Natural killer cell (primary cell): ENCODE measurements at regions not wholly inside any gene's neighbourhood (a gene's known extent, or its start where the extent isn't known, plus 50 kb on each side); places are given as distances from the start of the nearest gene placed in this dataset.

Source experiments
- ATAC-seq, 3 donors: fragments of 150-1000 bp in 2 of 3; fragments of 200-7000 bp in 1 of 3; cut with Tn5 transposase; 1 replicate in 1 of 3; 2 replicates in 2 of 3; pipeline ENCODE4 v1.10.0; 2021; ENCODE audit warnings: mild to moderate bottlenecking in 2 of 3, moderate library complexity in 2 of 3
- DNase-seq, 2 donors: peaks; one replicate each; pipeline versions ENCODE4 v3.0.0 to v3.0.0-alpha.2; 2013 to 2021; ENCODE audit warnings: mixed read lengths in 1 of 2
- H3K27ac ChIP-seq: one replicate; pipeline ENCODE4 v1.5.1; 2013; ENCODE audit warnings: mild to moderate bottlenecking, low read length
- H3K27me3 ChIP-seq: one replicate; pipeline ENCODE4 v1.6.1; 2013; ENCODE audit warnings: low read length; ENCODE audit not compliant: control insufficient read depth, insufficient read depth
- H3K36me3 ChIP-seq: one replicate; pipeline ENCODE4 v1.6.1; 2013; ENCODE audit warnings: low read length; ENCODE audit not compliant: control insufficient read depth, insufficient read depth
- H3K4me1 ChIP-seq: one replicate; pipeline ENCODE4 v1.6.1; 2013; ENCODE audit warnings: low read length; ENCODE audit not compliant: control insufficient read depth, insufficient read depth
- H3K4me3 ChIP-seq: one replicate; pipeline ENCODE4 v1.5.1; 2013; ENCODE audit warnings: low read length
- H3K9me3 ChIP-seq: one replicate; pipeline ENCODE4 v1.6.1; 2013; ENCODE audit warnings: low read length; ENCODE audit not compliant: control insufficient read depth, insufficient read depth
- H3K27ac Mint-ChIP-seq, 2 donors: one replicate each; pipeline ENCODE4 v1.8.0; 2022; ENCODE audit warnings: mild to moderate bottlenecking in 2 of 2, mixed read lengths in 2 of 2, moderate library complexity in 1 of 2
- H3K27me3 Mint-ChIP-seq, 2 donors: one replicate each; pipeline ENCODE4 v1.8.0; 2022; ENCODE audit warnings: low read depth in 2 of 2, mixed read lengths in 2 of 2
- H3K36me3 Mint-ChIP-seq: one replicate; pipeline ENCODE4 v1.8.0; 2022; ENCODE audit warnings: mixed read lengths
- H3K4me1 Mint-ChIP-seq, 2 donors: one replicate each; pipeline ENCODE4 v1.8.0; 2022; ENCODE audit warnings: mixed read lengths in 2 of 2
- H3K4me3 Mint-ChIP-seq: one replicate; pipeline ENCODE4 v1.8.0; 2022; ENCODE audit warnings: mild to moderate bottlenecking, moderate library complexity, mixed read lengths
- H3K9me3 Mint-ChIP-seq, 2 donors: one replicate each; pipeline ENCODE4 v1.8.0; 2022; ENCODE audit warnings: mixed read lengths in 2 of 2
- WGBS: methylation state at CpG from one replicate; pipeline ENCODE4 v1.1.7; 2013; ENCODE audit warnings: missing lambda C conversion rate; ENCODE audit not compliant: insufficient coverage; 5-methylcytosine and 5-hydroxymethylcytosine counted together
- intact Hi-C: fragments of 100-400 bp; cut with micrococcal nuclease; formaldehyde crosslinking; loops from one replicate; pipeline ENCODE4 v1.14.2; 2022
- TF ChIP-seq, protein P1 (sequence below): fragments of 200-600 bp; IDR thresholded peaks from one replicate; pipeline ENCODE4 v1.8.0; 2022; ENCODE audit warnings: antibody characterized with exemption

DNA sequence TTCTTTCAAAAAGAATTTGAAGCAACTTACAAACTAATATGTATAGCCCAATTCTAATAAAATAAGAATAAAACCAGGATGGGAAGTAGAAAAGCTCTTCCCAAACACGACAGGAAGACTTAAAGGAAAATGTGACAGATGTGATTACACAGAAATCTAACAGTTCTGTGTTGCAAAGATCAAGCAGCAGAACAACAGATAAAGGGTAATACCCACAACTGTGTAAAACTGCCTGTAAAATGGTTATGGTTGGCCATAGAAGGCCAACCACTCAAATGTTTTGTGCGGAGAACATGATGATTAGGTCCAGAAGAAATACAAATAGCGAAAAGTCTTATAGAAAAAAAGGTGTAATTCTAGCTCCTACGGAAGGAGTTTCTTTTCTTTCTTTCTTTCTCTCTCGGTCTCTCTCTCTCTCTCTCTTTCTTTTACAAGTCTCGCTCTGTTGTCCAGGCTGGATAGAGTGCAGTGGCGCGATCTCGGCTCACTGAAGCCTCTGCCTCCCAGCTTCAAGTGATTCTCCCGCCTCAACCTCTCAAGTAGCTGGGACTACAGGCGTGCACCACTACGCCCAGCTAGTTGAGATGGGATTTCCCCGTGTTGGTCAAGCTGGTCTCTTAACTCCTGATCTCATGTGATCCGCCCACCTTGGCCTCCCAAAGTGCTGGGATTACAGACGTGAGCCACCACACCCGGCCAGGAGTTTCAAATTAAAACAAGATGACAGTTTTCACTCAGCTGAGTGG lies 128.5 kb downstream of the QRSL1 start:
- Histone ChIP-seq H3K4me3 (no peak overlapping the region), H3K27ac (no peak overlapping the region), H3K9me3 (no peaks in the 10 kb centered on the region), H3K36me3 (no peaks in the 10 kb centered on the region), H3K4me1 (no peaks in the 10 kb centered on the region), H3K27me3 (no peaks in the 10 kb centered on the region)
- ATAC-seq (no peak), DNase-seq (no peak)
- Mint-ChIP-seq H3K4me3 (no peak overlapping the region), H3K27me3 (peaks cover 3 to 8% of the 10 kb centered on the region in 2 donors), H3K27ac (no peak overlapping the region), H3K4me1 (no peaks in the 10 kb centered on the region), H3K9me3 (no peaks in the 10 kb centered on the region), H3K36me3 (no peaks in the 10 kb centered on the region)
- intact Hi-C loops: no loop called here
- TF ChIP-seq, protein P1, sequence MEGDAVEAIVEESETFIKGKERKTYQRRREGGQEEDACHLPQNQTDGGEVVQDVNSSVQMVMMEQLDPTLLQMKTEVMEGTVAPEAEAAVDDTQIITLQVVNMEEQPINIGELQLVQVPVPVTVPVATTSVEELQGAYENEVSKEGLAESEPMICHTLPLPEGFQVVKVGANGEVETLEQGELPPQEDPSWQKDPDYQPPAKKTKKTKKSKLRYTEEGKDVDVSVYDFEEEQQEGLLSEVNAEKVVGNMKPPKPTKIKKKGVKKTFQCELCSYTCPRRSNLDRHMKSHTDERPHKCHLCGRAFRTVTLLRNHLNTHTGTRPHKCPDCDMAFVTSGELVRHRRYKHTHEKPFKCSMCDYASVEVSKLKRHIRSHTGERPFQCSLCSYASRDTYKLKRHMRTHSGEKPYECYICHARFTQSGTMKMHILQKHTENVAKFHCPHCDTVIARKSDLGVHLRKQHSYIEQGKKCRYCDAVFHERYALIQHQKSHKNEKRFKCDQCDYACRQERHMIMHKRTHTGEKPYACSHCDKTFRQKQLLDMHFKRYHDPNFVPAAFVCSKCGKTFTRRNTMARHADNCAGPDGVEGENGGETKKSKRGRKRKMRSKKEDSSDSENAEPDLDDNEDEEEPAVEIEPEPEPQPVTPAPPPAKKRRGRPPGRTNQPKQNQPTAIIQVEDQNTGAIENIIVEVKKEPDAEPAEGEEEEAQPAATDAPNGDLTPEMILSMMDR: no peak
- 91% methylated on average over 16 of the region's 16 CpGs for WGBS

DNA sequence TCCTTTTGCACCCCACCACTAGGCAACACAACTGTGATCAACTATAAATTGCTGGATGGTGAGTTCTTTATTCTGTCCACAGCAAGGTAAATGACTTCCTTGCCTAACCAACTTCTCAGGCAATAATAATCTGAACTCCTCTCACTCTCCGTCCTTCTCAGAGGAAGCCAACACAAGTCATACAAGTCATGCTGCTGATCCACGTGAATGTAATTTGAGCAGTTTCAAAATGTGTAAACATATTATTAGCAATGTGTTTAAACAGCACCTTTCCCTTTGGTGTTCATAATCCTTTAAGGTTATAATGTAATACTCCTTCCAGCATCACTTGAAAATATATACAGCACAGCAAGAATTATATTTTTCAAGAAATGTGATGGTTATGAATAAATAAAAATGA lies 127.9 kb downstream of the QRSL1 start:
- no peak overlapping the region for H3K4me3 ChIP-seq
- Mint-ChIP-seq H3K9me3 (no peaks in the 10 kb centered on the region), H3K4me3 (no peak overlapping the region), H3K27ac (no peak overlapping the region), H3K27me3 (peaks cover 3 to 8% of the 10 kb centered on the region in 2 donors), H3K4me1 (no peaks in the 10 kb centered on the region), H3K36me3 (no peaks in the 10 kb centered on the region)
- H3K27me3 ChIP-seq: no peaks in the 10 kb centered on the region
- no peak overlapping the region for H3K27ac ChIP-seq
- TF ChIP-seq, protein P1: no peak
- H3K9me3 ChIP-seq: no peaks in the 10 kb centered on the region
- DNase-seq: no peak
- WGBS: 64% methylated on average over 1 of the region's 2 CpGs
- no peak for ATAC-seq
- no peaks in the 10 kb centered on the region for H3K4me1 ChIP-seq
- no peaks in the 10 kb centered on the region for H3K36me3 ChIP-seq
- intact Hi-C loops: no loop called here

DNA sequence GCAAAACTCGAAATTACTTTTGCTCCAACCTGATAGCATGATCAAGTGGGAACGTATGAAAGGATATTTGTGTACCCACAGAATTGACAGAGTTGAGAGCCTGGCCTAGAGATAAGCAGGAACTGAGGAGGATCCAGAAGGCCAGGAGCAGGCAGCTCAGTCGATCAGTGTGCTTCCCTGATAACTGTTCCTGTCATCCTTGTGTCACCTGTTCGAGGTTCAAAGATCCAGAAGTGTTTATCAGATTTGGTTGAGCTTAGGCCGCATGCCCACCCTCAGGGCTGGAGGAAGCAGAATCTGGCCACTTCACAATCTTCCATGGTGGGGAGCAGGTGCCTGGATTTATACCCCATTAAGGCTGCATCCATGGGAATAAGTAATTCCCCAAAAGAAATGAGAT lies 124.8 kb downstream of the QRSL1 start:
- Histone ChIP-seq H3K27ac (no peak overlapping the region), H3K9me3 (no peaks in the 10 kb centered on the region), H3K4me1 (no peaks in the 10 kb centered on the region), H3K36me3 (no peaks in the 10 kb centered on the region), H3K4me3 (no peak overlapping the region), H3K27me3 (no peaks in the 10 kb centered on the region)
- WGBS: 86% methylated on average over 5 of the region's 5 CpGs
- ATAC-seq (no peak), DNase-seq (no peak)
- intact Hi-C loops: no loop called here
- no peaks in the 10 kb centered on the region for H3K36me3 Mint-ChIP-seq
- no peaks in the 10 kb centered on the region for H3K9me3 Mint-ChIP-seq
- H3K27ac Mint-ChIP-seq: no peak overlapping the region
- H3K27me3 Mint-ChIP-seq: peaks cover 0 to 8% of the 10 kb centered on the region in 2 donors
- TF ChIP-seq, protein P1: no peak
- H3K4me1 Mint-ChIP-seq: no peaks in the 10 kb centered on the region
- H3K4me3 Mint-ChIP-seq: no peak overlapping the region

DNA sequence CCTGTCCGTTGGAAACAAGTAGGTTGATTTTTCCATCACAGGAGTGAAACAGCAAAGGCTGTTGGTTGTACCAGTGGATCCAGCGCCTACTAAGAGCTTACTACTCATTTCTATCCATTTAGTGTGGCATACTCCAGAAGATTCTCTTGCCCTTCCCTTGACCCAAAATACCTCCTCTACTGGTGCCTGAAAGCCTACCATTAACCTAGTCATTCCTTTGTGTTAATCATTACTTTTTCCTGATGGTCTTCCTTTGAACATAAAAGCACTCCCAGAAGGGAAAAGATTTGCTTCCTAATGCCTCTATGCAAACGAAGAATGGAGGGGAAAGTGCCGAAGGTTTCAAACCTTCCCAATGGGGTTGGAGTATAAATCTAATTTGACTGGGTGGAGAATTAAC lies 123.3 kb downstream of the QRSL1 start:
- no peak overlapping the region for H3K27ac ChIP-seq
- Mint-ChIP-seq H3K9me3 (no peaks in the 10 kb centered on the region), H3K4me3 (no peak overlapping the region), H3K27me3 (peaks cover 8 to 16% of the 10 kb centered on the region in 2 donors), H3K36me3 (no peaks in the 10 kb centered on the region), H3K27ac (no peak overlapping the region), H3K4me1 (no peaks in the 10 kb centered on the region)
- DNase-seq (no peak), ATAC-seq (no peak)
- intact Hi-C loops: no loop called here
- no peak overlapping the region for H3K4me3 ChIP-seq
- H3K9me3 ChIP-seq: no peaks in the 10 kb centered on the region
- TF ChIP-seq, protein P1: no peak
- 91% methylated on average over 4 of the region's 4 CpGs for WGBS
- no peaks in the 10 kb centered on the region for H3K4me1 ChIP-seq
- H3K36me3 ChIP-seq: no peaks in the 10 kb centered on the region
- no peaks in the 10 kb centered on the region for H3K27me3 ChIP-seq
